GM21786 (cell line): ENCODE measurements at regions not wholly inside any gene's neighbourhood (a gene's known extent, or its start where the extent isn't known, plus 50 kb on each side); places are given as distances from the start of the nearest gene placed in this dataset.
"Not testable (repeated sequence)": the region's sequence is repeated elsewhere in the genome, so short reads cannot be mapped to it uniquely, and the experiment has no call there.

Experiments
- ATAC-seq: cut with Tn5 transposase; IDR thresholded peaks from one replicate; pipeline ENCODE4 v1.9.1; 2021; ENCODE audit not compliant: unreplicated experiment

DNA sequence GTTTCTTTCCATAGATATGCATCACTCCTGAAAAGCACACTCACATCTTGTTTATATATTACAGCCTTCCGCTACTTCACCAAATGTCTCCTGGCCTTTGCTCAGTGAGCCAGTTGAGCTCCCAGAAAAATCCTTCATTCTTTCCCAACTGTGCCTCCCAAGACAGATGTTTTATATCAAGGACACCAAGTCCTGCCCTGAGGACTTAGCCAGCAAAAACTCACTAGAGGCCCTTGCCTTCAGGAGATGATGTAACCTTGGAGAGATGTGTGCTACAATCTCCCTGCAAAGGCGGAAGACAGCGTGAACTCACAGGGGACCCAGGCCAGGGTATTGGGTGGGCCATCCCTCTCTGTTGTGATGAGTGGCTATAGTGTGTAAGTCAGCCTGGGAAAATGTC is 86.1 kb upstream of the CTAGE1 start:
- no peak for ATAC-seq

DNA sequence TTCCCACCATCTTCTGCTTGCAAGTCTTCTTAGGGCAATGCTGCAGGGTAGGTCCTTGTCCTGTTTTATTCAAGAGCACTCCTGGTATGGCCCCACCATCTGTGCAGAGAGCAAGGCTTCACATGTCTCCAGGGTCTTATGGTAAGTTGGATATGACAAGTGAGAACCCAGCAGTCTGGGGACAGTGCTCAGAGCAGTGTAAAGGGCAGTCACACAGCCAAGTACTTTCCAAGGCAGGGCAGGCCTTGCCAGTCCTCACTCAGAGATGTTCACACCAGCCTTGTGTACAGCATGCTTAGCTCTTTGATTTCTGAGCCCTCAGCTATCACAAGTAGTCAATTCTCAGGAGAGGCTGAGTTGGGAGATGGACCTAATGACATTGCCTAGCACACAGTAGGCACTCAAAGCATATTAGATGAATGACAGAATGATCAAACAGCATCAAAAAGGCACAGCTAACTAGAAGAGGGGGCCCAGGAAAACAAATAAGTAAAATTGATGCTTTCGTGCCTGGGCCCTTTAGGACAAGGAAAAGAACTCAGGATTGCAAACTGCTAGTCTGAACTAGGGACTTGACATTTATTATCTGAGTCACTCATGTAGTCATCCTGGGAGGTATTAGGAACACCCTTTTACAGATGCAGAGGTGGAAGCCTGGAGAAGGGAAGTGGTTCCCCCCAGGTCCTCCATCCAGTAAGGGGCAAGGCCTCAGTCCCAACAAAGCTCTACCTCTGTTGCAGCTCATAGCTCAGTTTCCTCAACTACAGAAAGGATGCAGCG is 86.7 kb upstream of the CTAGE1 start:
- ATAC-seq: no peak

DNA sequence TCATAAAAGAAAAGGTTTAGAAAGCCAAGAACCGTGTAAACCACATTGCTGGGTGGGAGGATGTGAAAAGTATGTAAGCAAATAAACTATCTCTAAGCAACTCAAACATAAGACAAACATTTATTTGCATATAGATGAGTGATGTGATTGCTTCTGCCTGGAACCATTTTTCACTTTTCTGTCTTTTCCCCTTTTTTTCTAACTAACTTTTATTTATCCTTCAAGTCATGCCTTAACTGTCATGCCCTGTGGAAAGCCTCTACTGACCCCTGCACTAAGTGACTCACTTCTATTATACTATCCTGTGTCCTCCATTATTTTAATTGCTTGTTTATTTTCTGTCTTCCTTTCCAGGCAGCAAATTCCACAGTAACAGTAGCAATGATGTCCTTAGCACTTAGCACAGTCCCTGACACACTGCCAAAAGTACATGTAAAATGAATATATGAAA is 87.5 kb upstream of the CTAGE1 start:
- no peak for ATAC-seq

DNA sequence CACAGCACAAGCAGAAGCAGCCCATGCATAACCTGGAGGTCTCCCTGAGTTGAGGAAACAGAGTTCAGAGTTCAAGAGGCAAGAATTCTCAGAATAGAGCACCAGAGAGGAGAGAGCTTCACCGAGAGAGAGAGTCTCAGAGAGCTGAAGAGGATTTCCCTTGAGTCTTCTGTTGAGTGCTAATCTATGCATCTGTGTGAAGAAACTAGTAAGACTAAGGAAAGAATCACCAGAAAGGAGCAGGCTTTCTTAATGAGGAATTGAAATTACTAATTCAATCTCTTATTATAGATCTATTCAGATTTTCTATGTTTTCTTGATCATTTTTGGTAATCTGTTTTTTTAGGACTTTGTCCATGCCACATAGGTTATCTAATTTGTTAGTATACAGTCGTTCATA is 89.3 kb upstream of the CTAGE1 start:
- ATAC-seq: no peak

DNA sequence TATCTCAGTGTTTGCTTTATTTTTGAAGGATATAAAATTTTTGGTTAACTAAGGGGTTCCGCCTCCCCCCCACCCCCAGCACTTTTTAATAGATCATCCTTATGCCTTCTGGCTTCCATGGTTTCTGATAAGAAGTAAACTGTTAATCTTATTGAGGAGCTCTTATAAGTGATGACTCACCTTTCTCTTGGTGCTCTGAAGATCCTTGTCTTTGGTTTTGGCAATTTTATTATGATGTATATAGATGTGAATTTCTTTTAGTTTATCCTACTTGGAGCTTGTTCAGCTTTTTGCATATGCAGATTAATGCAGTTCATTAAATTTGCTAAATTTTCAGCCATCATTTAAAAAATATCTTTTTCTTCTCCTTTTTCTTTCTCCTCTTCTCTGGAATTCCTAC is 91.7 kb upstream of the CTAGE1 start:
- no peak for ATAC-seq

DNA sequence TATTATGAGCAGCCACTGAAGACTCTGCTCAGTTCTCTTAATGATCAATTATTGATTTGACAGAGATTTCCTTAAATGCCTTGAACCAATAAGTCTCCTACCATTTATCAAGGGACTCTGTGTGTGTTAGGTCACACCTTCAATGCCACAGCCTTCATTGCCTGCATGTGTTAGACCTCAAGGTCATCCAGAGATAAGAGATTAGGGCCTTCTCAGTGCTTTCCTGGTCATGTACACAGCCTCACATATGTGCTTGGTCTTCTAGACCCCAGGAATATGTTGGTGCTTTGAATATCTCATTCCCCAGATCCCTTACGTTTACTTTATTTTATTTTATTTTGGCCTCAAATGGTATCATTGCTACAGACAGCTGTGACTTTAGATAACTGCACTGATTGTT is 93.0 kb upstream of the CTAGE1 start:
- no peak for ATAC-seq

DNA sequence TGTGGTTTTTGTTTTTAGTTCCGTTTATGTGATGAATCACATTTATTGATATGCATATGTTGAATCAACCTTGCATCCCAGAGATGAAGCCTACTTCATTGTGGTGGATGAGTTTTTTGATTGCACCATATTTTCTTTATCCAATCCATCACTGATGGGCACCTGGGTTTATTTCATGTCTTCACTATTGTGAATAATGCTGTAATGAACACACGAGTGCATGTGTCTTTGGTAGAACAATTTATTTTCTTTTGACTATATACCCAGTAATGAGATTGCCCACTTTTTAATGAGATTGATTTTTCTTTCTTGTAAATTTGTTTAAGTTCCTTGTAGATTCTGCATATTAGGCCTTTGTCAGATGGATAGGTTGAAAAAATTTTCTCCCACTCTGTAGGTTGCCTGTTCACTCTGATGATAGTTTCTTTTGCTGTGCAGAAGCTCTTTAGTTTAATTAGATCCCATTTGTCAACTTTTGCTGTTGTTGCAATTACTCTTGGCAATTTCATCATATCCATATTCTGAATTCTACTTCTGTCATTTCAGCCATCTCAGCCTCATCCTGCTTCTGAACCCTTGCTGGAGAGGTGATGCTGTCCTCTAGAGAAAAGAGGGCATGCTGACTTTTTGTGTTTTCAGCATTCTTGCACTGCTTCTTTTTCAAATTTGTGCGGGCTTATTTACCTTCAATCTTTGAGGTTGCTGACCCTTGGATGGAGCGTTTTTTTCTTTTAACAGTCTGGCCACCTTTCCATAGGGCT is 96.2 kb upstream of the CTAGE1 start:
- ATAC-seq: no peak

DNA sequence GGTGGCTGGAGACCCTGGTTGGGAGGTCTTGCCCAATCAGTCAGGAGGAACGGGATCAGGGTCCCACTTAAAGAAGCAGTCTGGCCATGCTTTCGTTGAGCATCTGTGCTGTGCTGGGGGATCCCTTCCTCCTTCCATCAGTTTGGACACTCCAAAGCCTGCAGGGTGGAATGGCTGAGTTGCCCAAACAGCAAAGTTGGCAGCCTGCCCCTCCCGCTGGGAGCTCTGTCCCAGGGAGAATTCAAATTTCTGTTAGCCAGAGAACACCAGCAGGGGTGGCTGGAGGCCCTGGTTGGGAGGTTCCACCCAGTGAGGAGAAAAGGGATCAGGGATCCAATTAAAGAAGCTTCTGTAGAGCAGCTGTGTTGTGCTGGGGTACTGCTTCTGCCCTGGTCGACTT is 96.9 kb upstream of the CTAGE1 start:
- ATAC-seq: no peak

DNA sequence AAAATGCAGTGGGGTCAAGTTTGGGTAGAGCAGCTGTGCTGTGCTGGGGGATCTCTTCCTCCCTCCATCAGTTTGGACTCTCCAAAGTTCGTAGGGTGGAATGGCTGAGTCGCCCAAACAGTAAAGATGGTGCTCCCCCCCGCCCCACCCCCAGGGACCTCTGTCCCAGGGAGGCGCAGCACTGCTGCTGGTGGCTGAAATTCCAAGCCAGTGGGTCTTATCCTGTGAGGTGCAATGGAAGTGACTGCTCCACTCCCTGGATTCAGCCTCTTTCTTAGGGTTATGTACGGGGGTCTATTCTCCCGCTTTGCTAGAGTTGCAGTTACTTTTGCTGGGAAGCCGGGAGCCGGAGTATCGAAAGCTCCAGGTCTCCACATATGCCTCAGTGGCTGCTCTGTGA is 97.5 kb upstream of the CTAGE1 start:
- ATAC-seq: no peak

DNA sequence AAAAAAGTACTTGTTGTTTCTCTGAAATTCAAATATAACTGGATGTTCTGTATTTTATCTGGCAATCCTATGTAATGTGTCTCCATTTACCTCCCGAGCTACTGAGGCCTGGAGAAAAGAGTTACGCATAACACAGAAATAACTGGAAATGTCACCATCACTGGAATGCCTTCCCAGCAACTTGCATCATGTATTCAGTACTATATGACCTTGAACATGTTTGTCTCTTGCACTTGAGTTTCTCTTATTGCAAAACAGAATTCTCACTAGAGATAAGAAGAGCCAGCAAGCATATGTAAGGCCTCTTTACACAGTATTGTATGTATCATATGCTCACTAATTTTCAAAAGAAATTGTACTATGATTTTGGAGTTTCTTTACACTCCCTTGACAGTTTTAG is 99.6 kb upstream of the CTAGE1 start:
- ATAC-seq: no peak

DNA sequence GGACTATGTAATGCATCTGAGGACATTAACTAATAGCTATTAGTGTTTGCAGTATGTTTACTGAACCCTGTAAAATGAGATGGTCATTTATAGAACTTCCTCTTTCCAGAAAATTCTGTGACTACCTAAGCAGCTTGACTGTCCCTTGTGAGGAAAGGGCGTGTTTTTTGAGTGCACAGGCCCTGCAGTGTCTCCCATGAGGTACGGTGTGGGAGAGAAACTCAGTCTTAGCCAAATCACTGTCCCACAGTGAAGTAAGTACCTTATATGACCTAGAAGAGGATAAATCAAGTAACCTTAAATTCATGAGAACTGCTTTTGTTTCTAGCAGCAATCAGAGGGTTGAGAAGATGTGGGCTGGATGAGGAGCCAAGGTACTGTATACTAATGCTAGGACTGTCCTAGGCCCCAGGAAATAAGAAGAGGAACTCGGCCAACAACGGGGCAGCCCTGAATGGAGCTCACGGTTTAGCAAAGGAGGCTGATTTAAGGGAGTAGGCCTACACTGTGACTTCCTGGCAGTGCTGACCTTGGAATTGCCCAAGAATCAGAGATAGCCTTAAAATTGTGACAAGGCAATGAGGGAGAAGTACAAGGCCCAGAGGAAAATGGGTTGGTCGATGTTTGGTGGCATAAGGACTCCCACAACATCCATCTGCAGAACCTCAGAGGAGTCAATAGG is 103.5 kb upstream of the CTAGE1 start:
- no peak for ATAC-seq

DNA sequence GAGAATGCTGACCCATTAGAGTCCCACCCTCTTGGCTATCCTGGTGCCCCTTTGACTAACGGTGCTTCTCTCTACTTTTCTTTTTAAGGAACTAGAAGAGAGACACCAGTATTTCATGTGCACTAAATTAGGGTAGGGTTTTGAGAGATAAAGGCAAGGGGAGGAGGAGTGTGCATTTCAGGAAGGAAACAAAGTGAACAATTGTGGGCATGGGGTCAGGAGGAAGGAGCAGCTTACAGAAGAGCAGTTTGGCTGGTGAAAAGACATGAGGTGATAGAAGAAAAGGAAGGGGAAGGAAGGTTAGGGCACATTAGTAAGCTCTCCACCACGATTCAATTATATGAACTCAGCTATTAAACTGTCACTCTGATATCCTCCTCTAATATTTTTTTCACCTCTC is 105.8 kb upstream of the CTAGE1 start:
- ATAC-seq: no peak

DNA sequence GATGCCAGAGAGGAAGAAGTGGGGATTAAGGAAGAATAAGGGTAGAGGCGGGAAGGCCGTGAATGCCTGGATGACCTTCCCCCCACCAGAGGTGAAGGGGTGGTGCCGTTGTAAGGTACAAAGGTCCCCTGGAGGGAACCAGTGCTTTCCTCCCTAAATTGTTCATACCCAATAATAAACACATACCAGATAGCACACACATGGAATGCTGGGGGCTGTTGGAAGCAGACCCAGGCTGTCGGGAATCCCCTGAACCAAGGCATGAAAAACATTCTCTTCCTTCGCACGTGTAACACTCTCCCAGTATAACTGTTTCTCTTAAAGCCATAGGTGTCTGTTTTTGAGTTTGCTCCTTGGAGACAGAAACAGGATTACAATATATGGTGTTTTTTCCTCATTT is 107.1 kb upstream of the CTAGE1 start:
- no peak for ATAC-seq

DNA sequence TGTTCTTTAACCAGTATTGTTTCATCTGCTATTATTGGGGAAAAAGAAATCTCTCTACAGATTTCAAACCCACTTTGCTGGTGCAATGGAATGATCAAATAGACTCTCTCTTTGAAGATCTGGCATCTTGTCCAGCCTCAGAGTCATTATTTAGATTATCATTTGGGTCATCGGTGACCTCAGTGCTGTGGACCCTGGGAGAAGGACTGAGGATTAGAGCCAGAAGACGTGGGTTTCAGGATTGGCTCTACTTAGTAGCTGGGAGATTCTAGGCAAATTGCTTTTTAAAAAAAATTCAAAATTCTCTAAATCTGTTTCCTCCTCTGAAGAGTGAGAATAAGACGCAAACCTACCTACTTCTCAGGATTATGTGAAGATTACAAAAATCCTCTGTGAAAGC is 107.6 kb upstream of the CTAGE1 start:
- ATAC-seq: no peak

DNA sequence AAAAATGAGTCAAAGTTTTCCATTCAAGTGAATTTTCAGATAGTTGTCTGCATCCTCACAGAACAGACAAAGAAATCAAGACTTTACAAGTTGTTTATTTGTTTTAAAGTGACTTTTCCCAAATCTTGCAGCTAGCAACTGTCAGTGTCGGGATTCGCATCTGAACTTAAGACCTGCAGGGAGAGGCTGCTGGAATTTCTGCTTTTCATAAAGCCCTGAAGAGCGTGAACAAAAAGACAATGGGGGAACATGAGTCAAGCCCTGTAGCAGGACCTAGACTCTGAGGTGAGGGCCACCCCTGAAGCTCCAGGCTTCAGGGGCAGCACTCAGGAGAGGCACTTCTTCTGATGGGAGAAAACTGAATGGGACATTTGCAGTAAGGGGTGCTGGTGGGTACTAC is 108.2 kb upstream of the CTAGE1 start:
- ATAC-seq: no peak

DNA sequence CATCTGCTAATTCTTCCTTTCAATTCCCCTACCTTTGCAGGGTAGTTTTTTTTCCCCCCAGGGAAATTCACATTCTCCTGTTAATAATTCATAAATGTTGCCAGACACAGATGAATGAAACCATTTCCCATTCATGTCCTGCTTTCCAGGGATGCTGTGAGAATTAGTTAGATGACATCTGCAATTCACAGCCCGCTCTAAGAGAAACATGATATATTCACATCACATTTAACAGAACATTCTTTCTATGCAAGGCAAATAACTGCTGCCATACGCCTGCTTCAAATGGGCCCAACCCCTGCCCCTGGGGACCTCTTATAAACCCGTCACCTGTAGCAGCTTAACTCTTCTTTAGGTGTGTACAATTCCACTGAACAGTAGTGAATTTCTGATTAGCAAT is 110.6 kb upstream of the CTAGE1 start:
- no peak for ATAC-seq

DNA sequence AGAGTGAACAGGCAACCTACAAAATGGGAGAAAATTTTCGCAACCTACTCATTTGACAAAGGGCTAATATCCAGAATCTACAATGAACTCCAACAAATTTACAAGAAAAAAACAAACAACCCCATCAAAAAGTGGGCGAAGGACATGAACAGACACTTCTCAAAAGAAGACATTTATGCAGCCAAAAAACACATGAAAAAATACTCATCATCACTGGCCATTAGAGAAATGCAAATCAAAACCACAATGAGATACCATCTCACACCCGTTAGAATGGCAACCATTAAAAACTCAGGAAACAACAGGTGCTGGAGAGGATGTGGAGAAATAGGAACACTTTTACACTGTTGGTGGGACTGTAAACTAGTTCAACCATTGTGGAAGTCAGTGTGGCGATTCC is 117.0 kb upstream of the CTAGE1 start:
- ATAC-seq: not testable (repeated sequence)

DNA sequence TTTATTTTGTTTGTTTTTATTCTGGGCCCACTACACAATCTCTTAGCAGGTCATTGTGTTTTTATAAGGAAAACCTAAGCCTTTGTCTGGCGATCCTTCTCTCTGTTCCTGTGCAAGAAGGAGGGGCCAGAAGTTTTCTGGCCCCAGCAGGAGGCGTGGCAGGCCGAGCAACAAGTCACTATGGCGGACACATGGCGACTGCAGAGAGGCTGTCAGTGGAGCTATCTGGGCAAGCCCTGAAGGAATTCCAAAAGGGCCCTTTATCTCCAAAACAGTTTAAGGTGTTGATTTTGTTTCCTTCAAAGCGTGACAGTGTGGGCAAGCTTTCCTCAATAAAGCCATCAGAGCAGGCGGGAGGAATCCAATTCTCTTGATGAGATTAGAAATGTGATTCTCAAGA is 118.8 kb upstream of the CTAGE1 start:
- ATAC-seq: no peak

DNA sequence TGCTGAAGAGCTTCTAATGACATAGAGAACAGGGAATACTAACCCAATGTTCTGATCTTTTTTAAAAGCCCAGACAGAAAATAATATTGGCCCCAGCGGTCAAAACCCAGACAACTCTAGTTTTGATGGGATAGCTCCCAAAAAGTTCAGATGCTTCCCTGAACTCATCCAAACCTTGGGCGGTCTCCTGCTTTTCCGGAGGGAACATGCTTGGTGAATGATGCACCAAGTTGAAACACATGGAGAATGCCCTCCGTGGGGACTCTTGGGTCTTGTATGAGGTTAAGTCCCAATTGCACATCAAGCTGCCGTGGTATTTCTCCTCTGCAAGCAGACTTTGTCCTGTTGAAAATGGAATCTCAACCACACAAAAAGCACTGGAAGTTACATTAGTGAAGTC is 120.7 kb upstream of the CTAGE1 start:
- ATAC-seq: no peak

DNA sequence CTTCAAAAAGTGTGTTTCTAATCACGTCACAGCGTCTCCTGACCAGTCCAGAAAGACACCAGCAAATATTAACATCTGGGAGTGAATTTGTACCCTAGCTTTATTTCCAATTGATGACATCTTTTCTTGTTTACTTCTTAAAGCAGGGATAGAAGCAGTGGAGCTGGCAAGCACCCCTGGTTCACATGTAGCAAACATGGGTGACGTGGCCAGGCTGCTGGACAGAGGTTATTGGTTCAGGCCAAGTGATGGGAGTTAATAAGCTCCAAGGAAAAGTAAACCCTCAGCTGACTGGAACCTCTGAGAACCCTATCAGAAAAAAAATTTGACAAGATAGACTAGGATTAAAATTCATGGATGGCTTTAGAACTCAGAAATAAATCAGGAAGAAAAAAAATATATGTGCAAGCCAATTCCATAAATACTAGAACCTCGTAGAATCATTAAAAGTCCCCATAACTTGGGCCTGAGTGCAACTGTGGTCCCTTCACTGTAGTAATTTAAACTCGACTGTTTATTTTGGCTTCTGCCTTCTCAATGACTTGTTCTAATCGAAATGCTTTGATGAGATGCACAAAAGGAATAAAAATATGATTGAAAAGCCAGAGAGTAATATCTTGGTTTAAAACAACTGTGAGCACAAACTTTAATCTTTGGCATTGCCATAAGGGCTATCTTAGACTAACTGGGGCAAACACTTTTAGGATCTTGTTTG is 121.5 kb upstream of the CTAGE1 start:
- ATAC-seq: no peak

DNA sequence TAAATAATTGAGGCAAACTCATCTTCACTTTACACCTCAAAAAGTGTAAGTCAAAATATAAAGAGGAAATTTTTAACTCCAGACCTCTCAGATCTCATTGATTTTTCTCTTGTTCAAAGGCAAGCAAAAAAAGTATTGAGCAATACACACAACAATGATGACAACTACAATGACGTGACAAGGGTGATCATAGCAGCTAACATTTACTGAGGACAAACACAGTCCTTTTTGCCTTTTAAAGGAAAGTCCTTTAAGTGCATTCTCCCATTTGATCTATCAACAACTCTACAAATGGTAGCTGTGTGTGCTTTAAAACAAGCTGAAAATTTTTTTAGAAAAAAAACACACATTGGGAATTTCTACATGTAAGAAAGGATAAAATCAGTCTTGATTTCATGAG is 123.5 kb upstream of the CTAGE1 start:
- no peak for ATAC-seq
